ENCODE measurements at regions not wholly inside any gene's neighbourhood (a gene's known extent, or its start where the extent isn't known, plus 50 kb on each side); places are given as distances from the start of the nearest gene placed in this dataset.

- TF ChIP-seq CTCF (IDR thresholded peaks at IDR 0.05; ENCODE audit: low read length) (no peak), EZH2phosphoT487 (IDR thresholded peaks at IDR 0.05; ENCODE audit: low read length) (no peak), EZH2 (optimal IDR thresholded peaks at IDR 0.05; ENCODE audit: low read depth, low read length) (no peak)
Measured at GRCh38 chr4:171087089-171087488, 726.1 kb upstream of the GALNTL6 start.
